ENCODE measurements at regions not wholly inside any gene's neighbourhood (a gene's known extent, or its start where the extent isn't known, plus 50 kb on each side); places are given as distances from the start of the nearest gene placed in this dataset.

- TF ChIP-seq CTCF (IDR thresholded peaks at IDR 0.05; ENCODE audit: low read length) = no peak
- no peak for TF ChIP-seq EZH2 (IDR thresholded peaks at IDR 0.05; ENCODE audit: borderline replicate concordance, low read length)
Observed at GRCh38 chr2:139622691-139623090, 842.5 kb upstream of the NXPH2 start.

All from OCI-LY1 (cell line).